ENCODE measurements at regions not wholly inside any gene's neighbourhood (a gene's known extent, or its start where the extent isn't known, plus 50 kb on each side); places are given as distances from the start of the nearest gene placed in this dataset.

DNA sequence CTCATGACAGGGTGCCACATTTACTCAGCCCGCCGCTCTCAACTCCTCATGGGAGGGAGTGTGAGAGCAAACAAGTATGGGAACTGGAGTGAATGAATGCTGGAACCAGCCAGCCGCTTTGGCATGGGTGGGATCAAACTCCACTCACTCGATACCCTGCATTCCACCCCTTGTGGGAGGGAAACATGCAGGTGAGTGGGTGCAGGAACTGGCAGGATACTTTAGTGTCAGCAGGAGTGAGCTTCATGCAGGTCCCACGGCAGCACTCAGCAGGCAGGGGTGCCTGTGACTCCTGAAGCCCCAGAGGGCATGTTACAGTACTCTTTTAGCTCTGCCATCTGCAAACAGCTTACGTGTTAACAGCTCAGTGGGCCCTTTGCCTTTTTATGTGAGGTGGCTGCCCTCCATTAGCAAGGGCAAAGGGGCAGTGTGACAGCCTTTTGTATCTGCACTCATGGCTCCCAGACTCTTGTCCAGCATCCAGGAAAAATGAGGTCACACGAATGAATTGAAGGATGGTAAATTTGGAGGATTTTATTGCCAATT, 433.2 kb upstream of the NMUR2 start:
- H3K4me2 ChIP-seq (ENCODE audit: control insufficient read depth, extremely low read depth, insufficient read depth, low read depth, low read length), result no peak overlapping the region
- dilution Hi-C loops (cut with MboI; ENCODE audit: extremely low pct_ligation_motif_present, low sequenced_read_pairs), result no loop called here
- no peaks in the 10 kb centered on the region for H3K79me2 ChIP-seq (ENCODE audit: control insufficient read depth, insufficient read depth, low read length)
- no peaks in the 10 kb centered on the region for H3K9me3 ChIP-seq (ENCODE audit: control insufficient read depth, low read depth, low read length)
- no peaks in the 10 kb centered on the region for H3K27me3 ChIP-seq (ENCODE audit: control insufficient read depth, extremely low read depth, insufficient read depth, low read length)
- H3K4me1 ChIP-seq (ENCODE audit: control insufficient read depth, extremely low read depth, insufficient read depth, low read length), result no peaks in the 10 kb centered on the region
- H3K36me3 ChIP-seq (ENCODE audit: control insufficient read depth in 2 of 2, extremely low read depth in 1 of 2, insufficient read depth in 2 of 2, low read length in 2 of 2), result no peaks in the 10 kb centered on the region
- FAIRE-seq (no peak), DNase-seq (ENCODE audit: low read depth, low spot score) (no peak)
- H3K9ac ChIP-seq (ENCODE audit: control insufficient read depth, extremely low read depth, insufficient read depth, low read length), result no peak overlapping the region
- H3K4me3 ChIP-seq (ENCODE audit: control insufficient read depth in 2 of 3, extremely low read depth in 1 of 3, insufficient read depth in 2 of 3, low read depth in 1 of 3, low read length in 3 of 3), result no peak overlapping the region
- TF ChIP-seq EZH2 (IDR thresholded peaks at IDR 0.05; ENCODE audit: low read length), result no peak
- TF ChIP-seq, protein P1, sequence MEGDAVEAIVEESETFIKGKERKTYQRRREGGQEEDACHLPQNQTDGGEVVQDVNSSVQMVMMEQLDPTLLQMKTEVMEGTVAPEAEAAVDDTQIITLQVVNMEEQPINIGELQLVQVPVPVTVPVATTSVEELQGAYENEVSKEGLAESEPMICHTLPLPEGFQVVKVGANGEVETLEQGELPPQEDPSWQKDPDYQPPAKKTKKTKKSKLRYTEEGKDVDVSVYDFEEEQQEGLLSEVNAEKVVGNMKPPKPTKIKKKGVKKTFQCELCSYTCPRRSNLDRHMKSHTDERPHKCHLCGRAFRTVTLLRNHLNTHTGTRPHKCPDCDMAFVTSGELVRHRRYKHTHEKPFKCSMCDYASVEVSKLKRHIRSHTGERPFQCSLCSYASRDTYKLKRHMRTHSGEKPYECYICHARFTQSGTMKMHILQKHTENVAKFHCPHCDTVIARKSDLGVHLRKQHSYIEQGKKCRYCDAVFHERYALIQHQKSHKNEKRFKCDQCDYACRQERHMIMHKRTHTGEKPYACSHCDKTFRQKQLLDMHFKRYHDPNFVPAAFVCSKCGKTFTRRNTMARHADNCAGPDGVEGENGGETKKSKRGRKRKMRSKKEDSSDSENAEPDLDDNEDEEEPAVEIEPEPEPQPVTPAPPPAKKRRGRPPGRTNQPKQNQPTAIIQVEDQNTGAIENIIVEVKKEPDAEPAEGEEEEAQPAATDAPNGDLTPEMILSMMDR (optimal IDR thresholded peaks at IDR 0.05 in 1 of 3, IDR thresholded peaks at IDR 0.05 in 1 of 3, conservative IDR thresholded peaks at IDR 0.05 in 1 of 3; ENCODE audit: extremely low read depth in 1 of 3, insufficient read depth in 2 of 3, low read length in 3 of 3), result no peak
- H3K9me1 ChIP-seq (ENCODE audit: control insufficient read depth, extremely low read depth, insufficient read depth, low read length), result no peaks in the 10 kb centered on the region
- H4K20me1 ChIP-seq (ENCODE audit: control insufficient read depth, extremely low read depth, insufficient read depth, low read length), result no peaks in the 10 kb centered on the region
- H3K27ac ChIP-seq (ENCODE audit: control insufficient read depth, insufficient read depth, low read length), result no peak overlapping the region
- H2AFZ ChIP-seq (ENCODE audit: control insufficient read depth, low read length), result no peak overlapping the region

DNA sequence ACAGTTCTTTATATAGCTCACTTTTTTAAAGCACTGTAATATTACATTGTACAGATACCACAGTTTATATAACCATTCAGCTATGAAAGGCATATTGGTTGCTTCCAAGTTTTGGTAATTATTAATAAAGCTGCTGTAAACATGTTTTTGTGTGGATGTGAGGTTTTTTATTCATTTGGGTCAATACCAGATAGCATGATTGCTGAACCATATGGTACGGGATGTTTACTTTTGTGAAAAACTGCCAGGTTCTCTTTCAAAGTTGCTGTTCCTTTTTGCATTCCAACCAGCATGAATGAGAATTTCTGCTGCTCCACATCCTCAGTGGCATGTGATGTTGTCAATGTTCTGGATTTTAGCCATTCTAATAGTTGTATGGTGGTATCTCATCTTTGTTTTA, 439.6 kb upstream of the NMUR2 start:
- no peak overlapping the region for H3K4me2 ChIP-seq (ENCODE audit: control insufficient read depth, extremely low read depth, insufficient read depth, low read depth, low read length)
- H3K9me1 ChIP-seq (ENCODE audit: control insufficient read depth, extremely low read depth, insufficient read depth, low read length), result no peaks in the 10 kb centered on the region
- FAIRE-seq (no peak), DNase-seq (ENCODE audit: low read depth, low spot score) (no peak)
- H2AFZ ChIP-seq (ENCODE audit: control insufficient read depth, low read length), result no peak overlapping the region
- H4K20me1 ChIP-seq (ENCODE audit: control insufficient read depth, extremely low read depth, insufficient read depth, low read length), result no peaks in the 10 kb centered on the region
- no peak overlapping the region for H3K9ac ChIP-seq (ENCODE audit: control insufficient read depth, extremely low read depth, insufficient read depth, low read length)
- no peak overlapping the region for H3K4me3 ChIP-seq (ENCODE audit: control insufficient read depth in 2 of 3, extremely low read depth in 1 of 3, insufficient read depth in 2 of 3, low read depth in 1 of 3, low read length in 3 of 3)
- no peaks in the 10 kb centered on the region for H3K9me3 ChIP-seq (ENCODE audit: control insufficient read depth, low read depth, low read length)
- no peak overlapping the region for H3K27ac ChIP-seq (ENCODE audit: control insufficient read depth, insufficient read depth, low read length)
- H3K36me3 ChIP-seq (ENCODE audit: control insufficient read depth in 2 of 2, extremely low read depth in 1 of 2, insufficient read depth in 2 of 2, low read length in 2 of 2), result no peaks in the 10 kb centered on the region
- no peaks in the 10 kb centered on the region for H3K79me2 ChIP-seq (ENCODE audit: control insufficient read depth, insufficient read depth, low read length)
- no peaks in the 10 kb centered on the region for H3K4me1 ChIP-seq (ENCODE audit: control insufficient read depth, extremely low read depth, insufficient read depth, low read length)
- dilution Hi-C loops (cut with MboI; ENCODE audit: extremely low pct_ligation_motif_present, low sequenced_read_pairs), result no loop called here
- TF ChIP-seq EZH2 (IDR thresholded peaks at IDR 0.05; ENCODE audit: low read length), result no peak
- TF ChIP-seq, protein P1 (optimal IDR thresholded peaks at IDR 0.05 in 1 of 3, IDR thresholded peaks at IDR 0.05 in 1 of 3, conservative IDR thresholded peaks at IDR 0.05 in 1 of 3; ENCODE audit: extremely low read depth in 1 of 3, insufficient read depth in 2 of 3, low read length in 3 of 3), result no peak
- no peaks in the 10 kb centered on the region for H3K27me3 ChIP-seq (ENCODE audit: control insufficient read depth, extremely low read depth, insufficient read depth, low read length)
